Aorta (tissue), 5 donors: ENCODE measurements at regions not wholly inside any gene's neighbourhood (a gene's known extent, or its start where the extent isn't known, plus 50 kb on each side); places are given as distances from the start of the nearest gene placed in this dataset.

Experiments
- ATAC-seq: fragments of 200-7000 bp; cut with Tn5 transposase; one replicate; pipeline ENCODE4 v1.9.1; 2022; ENCODE audit warnings: moderate library complexity; ENCODE audit not compliant: low FRiP score
- DNase-seq, 2 donors: peaks; one replicate each; pipeline ENCODE4 v3.0.0-alpha.2; 2020
- H3K27ac ChIP-seq, 2 donors: one replicate each; pipeline ENCODE4 v1.5.1; 2013; ENCODE audit warnings: low read length in 2 of 2, mild to moderate bottlenecking in 2 of 2, moderate library complexity in 2 of 2, control low read depth in 1 of 2, inconsistent platforms in 1 of 2, low read depth in 1 of 2
- H3K27me3 ChIP-seq, 2 donors: one replicate each; pipeline ENCODE4 v1.6.1; 2013; ENCODE audit warnings: control low read depth in 1 of 2, low read length in 1 of 2, mild to moderate bottlenecking in 1 of 2, moderate library complexity in 1 of 2; ENCODE audit not compliant: insufficient read depth in 2 of 2, control insufficient read depth in 1 of 2
- H3K36me3 ChIP-seq, 2 donors: one replicate each; pipeline ENCODE4 v1.6.1; 2013; ENCODE audit warnings: control low read depth in 1 of 2, low read length in 1 of 2, mild to moderate bottlenecking in 1 of 2; ENCODE audit not compliant: insufficient read depth in 2 of 2, control insufficient read depth in 1 of 2
- H3K4me1 ChIP-seq, 2 donors: one replicate each; pipeline ENCODE4 v1.6.1; 2013; ENCODE audit warnings: low read length in 2 of 2, control low read depth in 1 of 2, mild to moderate bottlenecking in 1 of 2, moderate library complexity in 1 of 2; ENCODE audit not compliant: insufficient read depth in 2 of 2, control insufficient read depth in 1 of 2
- H3K4me3 ChIP-seq, 2 donors: one replicate each; pipeline ENCODE4 v1.5.1; 2013; ENCODE audit warnings: low read length in 2 of 2, control low read depth in 1 of 2, mild to moderate bottlenecking in 1 of 2
- H3K9me3 ChIP-seq: one replicate; pipeline ENCODE4 v1.6.1; 2013; ENCODE audit warnings: mild to moderate bottlenecking, low read length; ENCODE audit not compliant: control insufficient read depth
- WGBS, 2 donors: extraction: QIAGEN DNeasy Blood & Tissue Kit; methylation state at CpG; one replicate each; pipeline ENCODE4 v1.1.7; 2013; 5-methylcytosine and 5-hydroxymethylcytosine counted together
- intact Hi-C, 2 donors: fragments of 100-400 bp; cut with DNase I; formaldehyde crosslinking; loops; one replicate each; pipeline versions ENCODE4 v1.14.2 to v1.15.0; 2022
- donor health status: healthy with polysubstance abuse.
- donor health status: Bipolar disorder and iron deficiency.
- donor health status: DM: no; HTN: no; CAD: no.
- donor health status: DM: no; HTN: no; CAD: no.
- donor health status: DM: yes; HTN: yes; CAD: no.

DNA sequence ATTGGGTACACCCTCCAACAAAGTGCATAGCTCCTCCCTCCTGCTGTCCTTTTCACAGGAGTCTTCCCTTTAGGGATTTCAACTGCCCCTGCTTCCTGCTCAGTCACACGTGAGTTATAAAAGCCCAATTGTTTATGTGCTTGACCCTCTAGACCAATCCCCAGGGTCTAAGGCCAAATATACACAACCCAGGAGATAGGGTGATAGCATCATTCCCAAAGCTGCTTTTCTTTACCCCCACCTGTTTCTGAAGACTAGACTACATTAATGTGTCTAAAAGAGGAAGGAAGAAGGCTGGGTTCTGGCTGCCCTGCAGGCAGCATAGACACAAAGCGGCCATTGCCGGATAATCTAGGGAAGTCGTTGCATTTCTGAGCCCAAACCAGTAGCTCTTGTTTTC lies 526.7 kb upstream of the FRG1 start:
- no peaks in the 10 kb centered on the region for H3K9me3 ChIP-seq
- H3K4me3 ChIP-seq: no peak overlapping the region
- H3K27ac ChIP-seq: no peak overlapping the region
- H3K4me1 ChIP-seq: no peaks in the 10 kb centered on the region
- no peaks in the 10 kb centered on the region for H3K27me3 ChIP-seq
- H3K36me3 ChIP-seq: no peaks in the 10 kb centered on the region
- 72 to 73% methylated on average over 4 of the region's 4 CpGs for WGBS, 2 donors
- intact Hi-C loops: no loop called here
- ATAC-seq (no peak), DNase-seq (no peak)

DNA sequence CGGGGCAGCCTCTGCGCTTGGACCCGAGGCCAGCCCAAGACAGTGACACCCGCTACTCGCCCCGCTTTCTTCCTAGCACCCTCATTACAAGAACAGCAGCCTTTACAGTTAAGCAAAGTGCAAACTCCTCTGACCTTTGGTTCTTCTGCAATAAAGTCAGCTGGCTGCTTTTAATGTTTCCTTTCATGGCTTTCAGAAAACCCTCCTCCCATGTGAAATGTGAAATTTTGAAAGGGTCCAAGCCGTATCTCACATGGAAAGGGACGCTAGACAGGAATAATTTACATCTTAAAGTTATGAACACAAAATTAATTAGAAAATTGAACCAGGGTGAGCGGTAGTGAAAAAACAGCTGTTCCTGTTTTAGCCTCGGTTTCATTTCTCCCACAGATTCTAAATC lies 520.1 kb upstream of the FRG1 start:
- Histone ChIP-seq H3K27me3 (no peaks in the 10 kb centered on the region), H3K9me3 (peaks cover 2% of the 10 kb centered on the region), H3K4me1 (no peaks in the 10 kb centered on the region), H3K27ac (no peak overlapping the region), H3K4me3 (no peak overlapping the region), H3K36me3 (no peaks in the 10 kb centered on the region)
- intact Hi-C loops: no loop called here
- 74 to 79% methylated on average over 10 of the region's 10 CpGs for WGBS, 2 donors
- ATAC-seq (no peak), DNase-seq (no peak)

DNA sequence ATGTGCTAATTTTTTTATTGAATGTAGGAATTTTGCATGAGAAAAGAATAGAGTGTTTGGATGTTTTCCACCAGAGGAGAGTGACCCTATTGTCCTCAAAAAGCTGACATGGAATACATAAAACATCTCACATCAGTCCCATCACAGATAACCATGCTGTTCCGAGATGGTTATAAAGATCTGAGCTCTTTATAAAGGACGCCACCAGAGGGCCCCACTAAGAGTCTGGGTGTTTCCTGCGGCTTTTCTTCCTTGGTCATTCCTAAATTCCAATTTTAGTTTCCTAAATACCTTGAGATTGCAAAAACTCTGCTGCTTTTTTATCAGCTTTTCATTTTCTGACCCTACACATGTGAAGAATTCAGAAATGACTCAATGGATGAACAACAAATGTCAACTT lies 504.5 kb upstream of the FRG1 start:
- intact Hi-C loops: no loop called here
- ATAC-seq: no peak
- 70 to 84% methylated on average over 3 of the region's 3 CpGs for WGBS, 2 donors

DNA sequence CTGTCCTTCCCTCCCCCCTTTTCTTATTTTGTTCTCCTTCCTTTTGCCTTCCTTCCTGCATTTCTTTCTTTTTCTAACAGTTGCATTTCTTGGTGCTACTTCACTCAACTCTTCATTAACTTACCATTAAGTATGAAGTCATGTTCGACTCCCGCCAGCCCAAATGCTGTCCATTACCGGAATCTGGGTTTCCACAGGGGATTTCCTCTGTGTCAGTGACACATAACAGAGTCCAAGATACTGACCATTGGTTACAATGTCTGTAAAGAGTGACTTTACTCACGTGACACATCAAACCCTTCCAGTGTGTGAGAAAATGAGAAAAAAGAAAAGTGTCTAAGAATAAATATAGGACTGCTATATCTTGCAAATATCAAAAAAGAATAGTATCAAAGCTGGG lies 500.0 kb upstream of the FRG1 start:
- intact Hi-C loops: no loop called here
- no peak overlapping the region for H3K27ac ChIP-seq
- no peak overlapping the region for H3K4me3 ChIP-seq
- peaks cover 2% of the 10 kb centered on the region for H3K9me3 ChIP-seq
- H3K4me1 ChIP-seq: no peaks in the 10 kb centered on the region
- ATAC-seq: no peak
- WGBS, 2 donors: 47 to 61% methylated on average over 4 of the region's 4 CpGs
- H3K27me3 ChIP-seq: no peaks in the 10 kb centered on the region
- H3K36me3 ChIP-seq: no peaks in the 10 kb centered on the region
- DNase-seq: no peak

More for the DNA sequence above, 504.5 kb upstream of the FRG1 start:
- H3K27ac ChIP-seq: no peak overlapping the region
- DNase-seq: no peak
- no peak overlapping the region for H3K4me3 ChIP-seq
- no peaks in the 10 kb centered on the region for H3K36me3 ChIP-seq
- peaks cover 2% of the 10 kb centered on the region for H3K9me3 ChIP-seq
- H3K27me3 ChIP-seq: no peaks in the 10 kb centered on the region
- no peaks in the 10 kb centered on the region for H3K4me1 ChIP-seq

DNA sequence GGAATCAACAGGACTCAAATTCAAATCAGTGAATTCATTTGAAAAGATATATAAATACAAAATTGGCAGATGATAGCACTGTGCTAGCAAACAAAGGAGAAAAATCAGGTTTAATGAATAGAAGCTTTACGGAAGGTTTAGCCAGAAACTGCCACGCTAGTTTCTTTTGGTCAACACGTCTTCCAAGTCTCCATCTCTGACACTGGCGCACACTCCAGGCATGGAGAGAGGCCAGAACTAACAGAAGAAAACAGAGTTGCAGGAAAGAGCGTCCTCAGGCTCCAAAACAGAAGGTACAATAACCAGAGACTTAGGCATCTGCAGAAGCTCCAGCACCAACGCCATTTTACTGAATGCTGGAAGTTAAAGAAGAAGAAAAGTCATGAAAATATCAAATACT lies 497.3 kb upstream of the FRG1 start:
- intact Hi-C loops: no loop called here
- no peaks in the 10 kb centered on the region for H3K4me1 ChIP-seq
- 12 to 17% methylated on average over 6 of the region's 6 CpGs for WGBS, 2 donors
- H3K27ac ChIP-seq: no peak overlapping the region
- no peaks in the 10 kb centered on the region for H3K36me3 ChIP-seq
- DNase-seq (no peak), ATAC-seq (no peak)
- no peaks in the 10 kb centered on the region for H3K9me3 ChIP-seq
- no peaks in the 10 kb centered on the region for H3K27me3 ChIP-seq
- H3K4me3 ChIP-seq: no peak overlapping the region

GRCh38 chr4:189445613-189446012 lies 495.1 kb upstream of the FRG1 start:
- intact Hi-C loops: no loop called here
- Histone ChIP-seq H3K4me3 (no peak overlapping the region), H3K9me3 (peaks cover 2% of the 10 kb centered on the region), H3K27ac (no peak overlapping the region), H3K4me1 (no peaks in the 10 kb centered on the region), H3K36me3 (no peaks in the 10 kb centered on the region), H3K27me3 (no peaks in the 10 kb centered on the region)
- no peak for ATAC-seq
- no peak for DNase-seq

- Histone ChIP-seq H3K36me3 (no peaks in the 10 kb centered on the region), H3K27ac (no peak overlapping the region), H3K4me3 (no peak overlapping the region), H3K9me3 (peaks cover 2% of the 10 kb centered on the region), H3K4me1 (no peaks in the 10 kb centered on the region), H3K27me3 (no peaks in the 10 kb centered on the region)
- WGBS, 2 donors: 86 to 89% methylated on average over 12 of the region's 12 CpGs
- intact Hi-C loops: no loop called here
- DNase-seq: peak in 1 of 2 donors; percentile 61
- ATAC-seq: peak; percentile 41
Observed at GRCh38 chr4:189463734-189464133, 476.9 kb upstream of the FRG1 start.

DNA sequence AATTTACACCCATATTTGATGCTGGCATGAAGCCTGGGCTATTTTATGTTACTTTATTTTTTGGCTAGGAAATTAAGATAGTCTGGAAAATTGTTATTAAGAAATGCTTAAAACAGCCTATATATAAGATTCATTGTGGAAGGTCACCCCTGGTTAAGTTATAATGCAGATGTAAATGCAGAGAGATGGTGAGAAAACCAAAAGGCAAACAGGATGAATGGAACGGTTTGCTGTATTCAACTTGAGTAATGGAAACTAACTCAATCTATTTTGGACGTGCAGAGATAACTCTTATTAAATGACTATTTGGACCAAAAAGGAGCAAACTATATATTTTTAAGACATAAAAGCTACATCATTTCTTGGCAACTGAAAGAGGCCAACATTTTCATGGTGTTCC lies 446.3 kb upstream of the FRG1 start:
- intact Hi-C loops: no loop called here

DNA sequence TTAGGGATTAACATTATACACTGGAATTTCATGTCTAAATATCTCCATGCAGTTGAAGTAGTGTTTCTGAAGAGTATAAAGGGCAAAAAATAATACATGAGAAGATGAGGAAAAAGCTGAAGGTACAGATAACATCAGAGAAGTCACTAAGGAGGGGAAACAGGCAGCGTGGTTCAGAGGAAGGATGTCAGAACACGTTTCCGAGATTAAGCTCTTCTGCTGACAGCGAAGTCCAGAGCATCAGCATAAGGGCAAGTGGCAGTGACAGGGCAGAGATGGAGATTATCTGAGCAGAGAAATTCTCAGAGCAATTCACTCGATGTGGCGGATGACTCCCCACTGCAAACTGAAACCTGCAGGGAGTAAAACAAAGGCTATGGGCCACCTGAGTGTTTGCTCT lies 443.2 kb upstream of the FRG1 start:
- Histone ChIP-seq H3K27me3 (no peaks in the 10 kb centered on the region), H3K27ac (no peak overlapping the region), H3K9me3 (peaks cover 2% of the 10 kb centered on the region), H3K4me1 (no peaks in the 10 kb centered on the region), H3K4me3 (no peak overlapping the region), H3K36me3 (no peaks in the 10 kb centered on the region)
- 78 to 80% methylated on average over 6 of the region's 6 CpGs for WGBS, 2 donors
- intact Hi-C loops: no loop called here
- DNase-seq (no peak), ATAC-seq (no peak)

More for the DNA sequence above, 446.3 kb upstream of the FRG1 start:
- 15 to 19% methylated on average over 2 of the region's 2 CpGs for WGBS, 2 donors
- DNase-seq (no peak), ATAC-seq (no peak)
- H3K4me1 ChIP-seq: no peaks in the 10 kb centered on the region
- no peak overlapping the region for H3K4me3 ChIP-seq
- H3K27ac ChIP-seq: no peak overlapping the region
- H3K27me3 ChIP-seq: no peaks in the 10 kb centered on the region
- H3K9me3 ChIP-seq: peaks cover 2% of the 10 kb centered on the region
- H3K36me3 ChIP-seq: no peaks in the 10 kb centered on the region
